ENCODE measurements at regions not wholly inside any gene's neighbourhood (a gene's known extent, or its start where the extent isn't known, plus 50 kb on each side); places are given as distances from the start of the nearest gene placed in this dataset.

- no peak for TF ChIP-seq CTCF (IDR thresholded peaks at IDR 0.05)
- H3K27ac Mint-ChIP-seq = no peak overlapping the region
- H3K4me1 Mint-ChIP-seq = no peaks in the 10 kb centered on the region
- H3K9me3 Mint-ChIP-seq = peaks cover 17% of the 10 kb centered on the region
- DNase-seq = no peak
- peaks cover 5% of the 10 kb centered on the region for H3K36me3 Mint-ChIP-seq (ENCODE audit: low read depth)
- no peak for ATAC-seq (ENCODE audit: low read depth)
- intact Hi-C loops (cut with micrococcal nuclease) = no loop called here
- H3K27me3 Mint-ChIP-seq = peaks cover 19% of the 10 kb centered on the region
- ChIA-PET CTCF (no interaction called here), POLR2A (interaction anchor here (0.6 kb wide), 1 partner anchor 44 kb away, joined by 5 read pairs; no protein-coding TSS in a partner anchor)
- H3K4me3 Mint-ChIP-seq = no peak overlapping the region
Observed at GRCh38 chr20:24867556-24867955, 81.5 kb upstream of the CST7 start.

GRCh38 chr20:24868396-24868927 is 80.6 kb upstream of the CST7 start:
- CTCF ChIA-PET = no interaction called here
- Mint-ChIP-seq H3K27me3 (peaks cover 20% of the 10 kb centered on the region), H3K4me3 (no peak overlapping the region), H3K27ac (no peak overlapping the region), H3K4me1 (no peaks in the 10 kb centered on the region), H3K36me3 (ENCODE audit: low read depth) (peaks cover 3% of the 10 kb centered on the region), H3K9me3 (peaks cover 17% of the 10 kb centered on the region)
- TF ChIP-seq CTCF (IDR thresholded peaks at IDR 0.05) = no peak
- no peak for DNase-seq
- ATAC-seq (ENCODE audit: low read depth) = no peak
- intact Hi-C loops (cut with micrococcal nuclease) = no loop called here
- POLR2A ChIA-PET = no interaction called here

GRCh38 chr20:24868959-24869358 is 80.1 kb upstream of the CST7 start:
- peaks cover 12% of the 10 kb centered on the region for H3K9me3 Mint-ChIP-seq
- no peak for TF ChIP-seq CTCF (IDR thresholded peaks at IDR 0.05)
- ChIA-PET POLR2A (no interaction called here), CTCF (no interaction called here)
- no peak for DNase-seq
- no peak overlapping the region for H3K27ac Mint-ChIP-seq
- H3K27me3 Mint-ChIP-seq = peaks cover 24% of the 10 kb centered on the region
- intact Hi-C loops (cut with micrococcal nuclease) = no loop called here
- no peak overlapping the region for H3K4me3 Mint-ChIP-seq
- no peaks in the 10 kb centered on the region for H3K4me1 Mint-ChIP-seq
- peaks cover 1% of the 10 kb centered on the region for H3K36me3 Mint-ChIP-seq (ENCODE audit: low read depth)
- no peak for ATAC-seq (ENCODE audit: low read depth)

- H3K27me3 Mint-ChIP-seq = peaks cover 31% of the 10 kb centered on the region
- no peaks in the 10 kb centered on the region for H3K4me1 Mint-ChIP-seq
- no peak overlapping the region for H3K4me3 Mint-ChIP-seq
- ChIA-PET CTCF (no interaction called here), POLR2A (no interaction called here)
- intact Hi-C loops (cut with micrococcal nuclease) = no loop called here
- no peak for ATAC-seq (ENCODE audit: low read depth)
- no peak for DNase-seq
- H3K27ac Mint-ChIP-seq = no peak overlapping the region
- no peak for TF ChIP-seq CTCF (IDR thresholded peaks at IDR 0.05)
- peaks cover 8% of the 10 kb centered on the region for H3K9me3 Mint-ChIP-seq
- no peaks in the 10 kb centered on the region for H3K36me3 Mint-ChIP-seq (ENCODE audit: low read depth)
Observed at GRCh38 chr20:24870057-24870456, 79.0 kb upstream of the CST7 start.

- Mint-ChIP-seq H3K4me3 (no peak overlapping the region), H3K9me3 (peaks cover 2% of the 10 kb centered on the region), H3K4me1 (no peaks in the 10 kb centered on the region), H3K27me3 (peaks cover 31% of the 10 kb centered on the region), H3K36me3 (ENCODE audit: low read depth) (no peaks in the 10 kb centered on the region), H3K27ac (no peak overlapping the region)
- intact Hi-C loops (cut with micrococcal nuclease) = no loop called here
- ChIA-PET CTCF (no interaction called here), POLR2A (no interaction called here)
- ATAC-seq (ENCODE audit: low read depth) (no peak), DNase-seq (no peak)
- TF ChIP-seq CTCF (IDR thresholded peaks at IDR 0.05) = no peak
Observed at GRCh38 chr20:24870881-24871280, 78.2 kb upstream of the CST7 start.
